ENCODE measurements at regions not wholly inside any gene's neighbourhood (a gene's known extent, or its start where the extent isn't known, plus 50 kb on each side); places are given as distances from the start of the nearest gene placed in this dataset.

DNA sequence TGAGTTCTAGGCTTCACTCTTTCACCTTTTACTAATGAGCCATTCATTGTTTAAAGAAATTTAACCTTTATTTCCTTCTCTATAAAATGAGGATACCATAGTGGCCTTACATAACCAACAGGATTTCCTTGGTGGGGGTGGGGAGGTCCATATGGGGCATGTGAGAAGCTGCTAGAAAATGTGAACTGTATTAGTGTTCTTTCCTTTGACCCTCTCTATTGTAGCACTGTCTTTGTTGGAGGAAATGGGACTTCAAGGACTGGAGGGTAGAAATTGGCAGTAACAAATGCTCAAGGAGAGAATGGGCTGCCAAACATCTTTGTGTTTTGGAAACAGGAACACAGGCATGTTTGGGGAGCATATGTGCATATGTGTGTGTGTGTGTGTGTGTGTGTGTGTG, 468.7 kb upstream of the ZEB2 start:
- H3K9me3 Mint-ChIP-seq = peaks cover 33% of the 10 kb centered on the region
- Histone ChIP-seq H3K4me1 (ENCODE audit: insufficient read depth) (peaks cover 5% of the 10 kb centered on the region; the same call in 1 of the 2 replicates), H3K9me2 (ENCODE audit: insufficient read depth) (no peaks in the 10 kb centered on the region), H3K79me2 (replicated peaks; ENCODE audit: insufficient read depth) (no peaks in the 10 kb centered on the region), H3K27me3 (ENCODE audit: insufficient read depth) (no peaks in the 10 kb centered on the region), H3K36me3 (ENCODE audit: insufficient read depth) (0 out of 2 replicates have a peak, but pooled peaks cover 5% of the 10 kb centered on the region), H3F3A (replicated peaks; ENCODE audit: low read depth) (no peaks in the 10 kb centered on the region), H3K27ac (ENCODE audit: low read depth) (no peak overlapping the region), H2AFZ (no peak overlapping the region), H3K4me3 (no peak overlapping the region), H3K4me2 (no peak overlapping the region), H4K20me1 (replicated peaks; ENCODE audit: insufficient read depth) (no peaks in the 10 kb centered on the region)
- peaks cover 19% of the 10 kb centered on the region for H3K4me1 Mint-ChIP-seq
- ATAC-seq = no peak
- H3K27me3 Mint-ChIP-seq (ENCODE audit: insufficient read depth, low read depth, poor library complexity) = peaks cover 4% of the 10 kb centered on the region
- no peak overlapping the region for H3K4me3 Mint-ChIP-seq
- no peak for DNase-seq (ENCODE audit: low spot score)
- no peak overlapping the region for H3K27ac Mint-ChIP-seq
- TF ChIP-seq, protein P1, sequence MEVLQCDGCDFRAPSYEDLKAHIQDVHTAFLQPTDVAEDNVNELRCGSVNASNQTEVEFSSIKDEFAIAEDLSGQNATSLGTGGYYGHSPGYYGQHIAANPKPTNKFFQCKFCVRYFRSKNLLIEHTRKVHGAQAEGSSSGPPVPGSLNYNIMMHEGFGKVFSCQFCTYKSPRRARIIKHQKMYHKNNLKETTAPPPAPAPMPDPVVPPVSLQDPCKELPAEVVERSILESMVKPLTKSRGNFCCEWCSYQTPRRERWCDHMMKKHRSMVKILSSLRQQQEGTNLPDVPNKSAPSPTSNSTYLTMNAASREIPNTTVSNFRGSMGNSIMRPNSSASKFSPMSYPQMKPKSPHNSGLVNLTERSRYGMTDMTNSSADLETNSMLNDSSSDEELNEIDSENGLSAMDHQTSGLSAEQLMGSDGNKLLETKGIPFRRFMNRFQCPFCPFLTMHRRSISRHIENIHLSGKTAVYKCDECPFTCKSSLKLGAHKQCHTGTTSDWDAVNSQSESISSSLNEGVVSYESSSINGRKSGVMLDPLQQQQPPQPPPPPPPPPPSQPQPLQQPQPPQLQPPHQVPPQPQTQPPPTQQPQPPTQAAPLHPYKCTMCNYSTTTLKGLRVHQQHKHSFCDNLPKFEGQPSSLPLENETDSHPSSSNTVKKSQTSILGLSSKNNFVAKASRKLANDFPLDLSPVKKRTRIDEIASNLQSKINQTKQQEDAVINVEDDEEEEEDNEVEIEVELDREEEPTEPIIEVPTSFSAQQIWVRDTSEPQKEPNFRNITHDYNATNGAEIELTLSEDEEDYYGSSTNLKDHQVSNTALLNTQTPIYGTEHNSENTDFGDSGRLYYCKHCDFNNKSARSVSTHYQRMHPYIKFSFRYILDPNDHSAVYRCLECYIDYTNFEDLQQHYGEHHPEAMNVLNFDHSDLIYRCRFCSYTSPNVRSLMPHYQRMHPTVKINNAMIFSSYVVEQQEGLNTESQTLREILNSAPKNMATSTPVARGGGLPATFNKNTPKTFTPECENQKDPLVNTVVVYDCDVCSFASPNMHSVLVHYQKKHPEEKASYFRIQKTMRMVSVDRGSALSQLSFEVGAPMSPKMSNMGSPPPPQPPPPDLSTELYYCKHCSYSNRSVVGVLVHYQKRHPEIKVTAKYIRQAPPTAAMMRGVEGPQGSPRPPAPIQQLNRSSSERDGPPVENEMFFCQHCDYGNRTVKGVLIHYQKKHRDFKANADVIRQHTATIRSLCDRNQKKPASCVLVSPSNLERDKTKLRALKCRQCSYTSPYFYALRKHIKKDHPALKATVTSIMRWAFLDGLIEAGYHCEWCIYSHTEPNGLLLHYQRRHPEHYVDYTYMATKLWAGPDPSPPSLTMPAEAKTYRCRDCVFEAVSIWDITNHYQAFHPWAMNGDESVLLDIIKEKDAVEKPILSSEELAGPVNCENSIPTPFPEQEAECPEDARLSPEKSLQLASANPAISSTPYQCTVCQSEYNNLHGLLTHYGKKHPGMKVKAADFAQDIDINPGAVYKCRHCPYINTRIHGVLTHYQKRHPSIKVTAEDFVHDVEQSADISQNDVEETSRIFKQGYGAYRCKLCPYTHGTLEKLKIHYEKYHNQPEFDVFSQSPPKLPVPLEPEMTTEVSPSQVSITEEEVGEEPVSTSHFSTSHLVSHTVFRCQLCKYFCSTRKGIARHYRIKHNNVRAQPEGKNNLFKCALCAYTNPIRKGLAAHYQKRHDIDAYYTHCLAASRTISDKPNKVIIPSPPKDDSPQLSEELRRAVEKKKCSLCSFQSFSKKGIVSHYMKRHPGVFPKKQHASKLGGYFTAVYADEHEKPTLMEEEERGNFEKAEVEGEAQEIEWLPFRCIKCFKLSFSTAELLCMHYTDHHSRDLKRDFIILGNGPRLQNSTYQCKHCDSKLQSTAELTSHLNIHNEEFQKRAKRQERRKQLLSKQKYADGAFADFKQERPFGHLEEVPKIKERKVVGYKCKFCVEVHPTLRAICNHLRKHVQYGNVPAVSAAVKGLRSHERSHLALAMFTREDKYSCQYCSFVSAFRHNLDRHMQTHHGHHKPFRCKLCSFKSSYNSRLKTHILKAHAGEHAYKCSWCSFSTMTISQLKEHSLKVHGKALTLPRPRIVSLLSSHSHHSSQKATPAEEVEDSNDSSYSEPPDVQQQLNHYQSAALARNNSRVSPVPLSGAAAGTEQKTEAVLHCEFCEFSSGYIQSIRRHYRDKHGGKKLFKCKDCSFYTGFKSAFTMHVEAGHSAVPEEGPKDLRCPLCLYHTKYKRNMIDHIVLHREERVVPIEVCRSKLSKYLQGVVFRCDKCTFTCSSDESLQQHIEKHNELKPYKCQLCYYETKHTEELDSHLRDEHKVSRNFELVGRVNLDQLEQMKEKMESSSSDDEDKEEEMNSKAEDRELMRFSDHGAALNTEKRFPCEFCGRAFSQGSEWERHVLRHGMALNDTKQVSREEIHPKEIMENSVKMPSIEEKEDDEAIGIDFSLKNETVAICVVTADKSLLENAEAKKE (CRISPR knock-in tag; IDR thresholded peaks at IDR 0.05) = no peak
- TF ChIP-seq, protein P2, sequence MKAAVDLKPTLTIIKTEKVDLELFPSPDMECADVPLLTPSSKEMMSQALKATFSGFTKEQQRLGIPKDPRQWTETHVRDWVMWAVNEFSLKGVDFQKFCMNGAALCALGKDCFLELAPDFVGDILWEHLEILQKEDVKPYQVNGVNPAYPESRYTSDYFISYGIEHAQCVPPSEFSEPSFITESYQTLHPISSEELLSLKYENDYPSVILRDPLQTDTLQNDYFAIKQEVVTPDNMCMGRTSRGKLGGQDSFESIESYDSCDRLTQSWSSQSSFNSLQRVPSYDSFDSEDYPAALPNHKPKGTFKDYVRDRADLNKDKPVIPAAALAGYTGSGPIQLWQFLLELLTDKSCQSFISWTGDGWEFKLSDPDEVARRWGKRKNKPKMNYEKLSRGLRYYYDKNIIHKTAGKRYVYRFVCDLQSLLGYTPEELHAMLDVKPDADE (IDR thresholded peaks at IDR 0.05) = no peak
- no peak for TF ChIP-seq ZNF114 (CRISPR knock-in tag; IDR thresholded peaks at IDR 0.05)
- TF ChIP-seq, protein P3, sequence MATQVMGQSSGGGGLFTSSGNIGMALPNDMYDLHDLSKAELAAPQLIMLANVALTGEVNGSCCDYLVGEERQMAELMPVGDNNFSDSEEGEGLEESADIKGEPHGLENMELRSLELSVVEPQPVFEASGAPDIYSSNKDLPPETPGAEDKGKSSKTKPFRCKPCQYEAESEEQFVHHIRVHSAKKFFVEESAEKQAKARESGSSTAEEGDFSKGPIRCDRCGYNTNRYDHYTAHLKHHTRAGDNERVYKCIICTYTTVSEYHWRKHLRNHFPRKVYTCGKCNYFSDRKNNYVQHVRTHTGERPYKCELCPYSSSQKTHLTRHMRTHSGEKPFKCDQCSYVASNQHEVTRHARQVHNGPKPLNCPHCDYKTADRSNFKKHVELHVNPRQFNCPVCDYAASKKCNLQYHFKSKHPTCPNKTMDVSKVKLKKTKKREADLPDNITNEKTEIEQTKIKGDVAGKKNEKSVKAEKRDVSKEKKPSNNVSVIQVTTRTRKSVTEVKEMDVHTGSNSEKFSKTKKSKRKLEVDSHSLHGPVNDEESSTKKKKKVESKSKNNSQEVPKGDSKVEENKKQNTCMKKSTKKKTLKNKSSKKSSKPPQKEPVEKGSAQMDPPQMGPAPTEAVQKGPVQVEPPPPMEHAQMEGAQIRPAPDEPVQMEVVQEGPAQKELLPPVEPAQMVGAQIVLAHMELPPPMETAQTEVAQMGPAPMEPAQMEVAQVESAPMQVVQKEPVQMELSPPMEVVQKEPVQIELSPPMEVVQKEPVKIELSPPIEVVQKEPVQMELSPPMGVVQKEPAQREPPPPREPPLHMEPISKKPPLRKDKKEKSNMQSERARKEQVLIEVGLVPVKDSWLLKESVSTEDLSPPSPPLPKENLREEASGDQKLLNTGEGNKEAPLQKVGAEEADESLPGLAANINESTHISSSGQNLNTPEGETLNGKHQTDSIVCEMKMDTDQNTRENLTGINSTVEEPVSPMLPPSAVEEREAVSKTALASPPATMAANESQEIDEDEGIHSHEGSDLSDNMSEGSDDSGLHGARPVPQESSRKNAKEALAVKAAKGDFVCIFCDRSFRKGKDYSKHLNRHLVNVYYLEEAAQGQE (IDR thresholded peaks at IDR 0.05; ENCODE audit: unreplicated experiment) = no peak
- TF ChIP-seq CREB1 (CRISPR knock-in tag; IDR thresholded peaks at IDR 0.05; ENCODE audit: low read depth) = no peak
- no peak for TF ChIP-seq ZNF331 (CRISPR knock-in tag; IDR thresholded peaks at IDR 0.05; ENCODE audit: low read depth)
- TF ChIP-seq JUNB (IDR thresholded peaks at IDR 0.05; ENCODE audit: unreplicated experiment) = no peak
- TF ChIP-seq NANOG (IDR thresholded peaks at IDR 0.05; ENCODE audit: borderline replicate concordance) = no peak
- TF ChIP-seq EZH2phosphoT487 (IDR thresholded peaks at IDR 0.05; ENCODE audit: unreplicated experiment) = no peak
- TF ChIP-seq EZH2 (IDR thresholded peaks at IDR 0.05; ENCODE audit: low read depth, unreplicated experiment) = no peak
- no peak for TF ChIP-seq POLR2AphosphoS5 (IDR thresholded peaks at IDR 0.05; ENCODE audit: low read depth)
- no peak for TF ChIP-seq STAT1 (IDR thresholded peaks at IDR 0.05; ENCODE audit: unreplicated experiment)
- TF ChIP-seq, protein P4, sequence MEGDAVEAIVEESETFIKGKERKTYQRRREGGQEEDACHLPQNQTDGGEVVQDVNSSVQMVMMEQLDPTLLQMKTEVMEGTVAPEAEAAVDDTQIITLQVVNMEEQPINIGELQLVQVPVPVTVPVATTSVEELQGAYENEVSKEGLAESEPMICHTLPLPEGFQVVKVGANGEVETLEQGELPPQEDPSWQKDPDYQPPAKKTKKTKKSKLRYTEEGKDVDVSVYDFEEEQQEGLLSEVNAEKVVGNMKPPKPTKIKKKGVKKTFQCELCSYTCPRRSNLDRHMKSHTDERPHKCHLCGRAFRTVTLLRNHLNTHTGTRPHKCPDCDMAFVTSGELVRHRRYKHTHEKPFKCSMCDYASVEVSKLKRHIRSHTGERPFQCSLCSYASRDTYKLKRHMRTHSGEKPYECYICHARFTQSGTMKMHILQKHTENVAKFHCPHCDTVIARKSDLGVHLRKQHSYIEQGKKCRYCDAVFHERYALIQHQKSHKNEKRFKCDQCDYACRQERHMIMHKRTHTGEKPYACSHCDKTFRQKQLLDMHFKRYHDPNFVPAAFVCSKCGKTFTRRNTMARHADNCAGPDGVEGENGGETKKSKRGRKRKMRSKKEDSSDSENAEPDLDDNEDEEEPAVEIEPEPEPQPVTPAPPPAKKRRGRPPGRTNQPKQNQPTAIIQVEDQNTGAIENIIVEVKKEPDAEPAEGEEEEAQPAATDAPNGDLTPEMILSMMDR (conservative IDR thresholded peaks at IDR 0.05; ENCODE audit: low read depth in 2 of 2) = no peak
- peaks cover 43% of the 10 kb centered on the region for H3K36me3 Mint-ChIP-seq (ENCODE audit: low read depth)

All from GM23338 (cell line).